Adrenal gland (tissue), 9 donors: ENCODE measurements at regions not wholly inside any gene's neighbourhood (a gene's known extent, or its start where the extent isn't known, plus 50 kb on each side); places are given as distances from the start of the nearest gene placed in this dataset.

Source experiments
- DNase-seq, 7 donors: peaks; one replicate each; pipeline ENCODE4 v3.0.0-alpha.2; 2019 to 2020
- H3K27ac ChIP-seq, 5 donors: fragments of 200-600 bp; sonication (generic) in 4 of 5; 1 replicate in 3 of 5; 2 replicates in 2 of 5; pipeline versions ENCODE4 v1.5.1 to v1.8.0; 2016 to 2020; ENCODE audit warnings: mild to moderate bottlenecking in 1 of 5
- H3K27me3 ChIP-seq: fragments of 200-600 bp; 2 replicates; pipeline ENCODE4 v1.8.0; 2021
- H3K36me3 ChIP-seq, 2 donors: fragments of 200-600 bp; replicated peaks in 1 of 2; 1 replicate in 1 of 2; 2 replicates in 1 of 2; pipeline versions ENCODE4 v1.5.1 to v1.8.0; 2018 to 2022
- H3K4me1 ChIP-seq, 2 donors: fragments of 200-600 bp; replicated peaks in 1 of 2; 1 replicate in 1 of 2; 2 replicates in 1 of 2; pipeline versions ENCODE4 v1.5.1 to v1.8.0; 2018 to 2021
- H3K4me3 ChIP-seq, 4 donors: fragments of 200-600 bp; sonication (generic) in 3 of 4; one replicate each; pipeline ENCODE4 v1.5.1; 2016 to 2018
- H3K9me3 ChIP-seq, 3 donors: fragments of 200-600 bp; sonication (generic) in 1 of 3; replicated peaks in 1 of 3; 1 replicate in 2 of 3; 2 replicates in 1 of 3; pipeline versions ENCODE4 v1.5.1 to v1.8.0; 2016 to 2021
- CTCF ChIP-seq, 6 experiments: fragments of 450-650 bp in 4 of 6; fragments of 200-600 bp in 2 of 6; sonication (generic) in 1 of 6; IDR thresholded peaks; 1 replicate in 5 of 6; 2 replicates in 1 of 6; pipeline versions ENCODE4 v1.5.1 to v1.8.0; 2016 to 2021; ENCODE audit warnings: antibody characterized with exemption in 6 of 6, mild to moderate bottlenecking in 2 of 6, moderate library complexity in 1 of 6
- POLR2A ChIP-seq, 2 donors: fragments of 450-650 bp; IDR thresholded peaks; one replicate each; pipeline ENCODE4 v1.6.1; 2017; ENCODE audit warnings: antibody characterized with exemption in 2 of 2, mild to moderate bottlenecking in 2 of 2, moderate library complexity in 1 of 2
- WGBS, 4 donors: extraction: QIAGEN DNeasy Blood & Tissue Kit in 2 of 4; methylation state at CpG; one replicate each; pipeline versions ENCODE4 v1.1.5 to v1.1.7; 2013 to 2017; 5-methylcytosine and 5-hydroxymethylcytosine counted together
- intact Hi-C, 2 donors: fragments of 100-400 bp; cut with DNase I; formaldehyde crosslinking; loops; one replicate each; pipeline versions ENCODE4 v1.14.1 to v1.15.0; 2022 to 2023
- donor health status: healthy with polysubstance abuse.
- donor health status: Bipolar disorder and iron deficiency.
- donor health status: DM: yes; HTN: yes; CAD: no.
- donor health status: DM: no; HTN: no; CAD: no.
- donor health status: DM: no; HTN: no; CAD: no.

GRCh38 chr13:112208656-112209055 lies 141.7 kb downstream of the SOX1 start:
- intact Hi-C loops = no loop called here
- no peaks in the 10 kb centered on the region for H3K36me3 ChIP-seq
- no peak for TF ChIP-seq POLR2A (IDR thresholded peaks at IDR 0.05)
- TF ChIP-seq CTCF (IDR thresholded peaks at IDR 0.05) = no peak
- H3K4me3 ChIP-seq = no peak overlapping the region
- no peaks in the 10 kb centered on the region for H3K9me3 ChIP-seq
- 32 to 73% (median 69%) methylated on average over 1 to 8 of the region's 8 CpGs for WGBS, 4 donors
- no peaks in the 10 kb centered on the region for H3K4me1 ChIP-seq
- DNase-seq = peak in 1 of 7 donors; percentile 15
- peaks cover 11% of the 10 kb centered on the region for H3K27me3 ChIP-seq
- H3K27ac ChIP-seq = no peak overlapping the region

- no peaks in the 10 kb centered on the region for H3K4me1 ChIP-seq
- no peak overlapping the region for H3K27ac ChIP-seq
Measured at GRCh38 chr13:112209266-112209665, 142.3 kb downstream of the SOX1 start.

GRCh38 chr13:112209711-112210110 lies 142.8 kb downstream of the SOX1 start:
- intact Hi-C loops = no loop called here
- no peak for DNase-seq
- Histone ChIP-seq H3K27ac (no peak overlapping the region), H3K27me3 (peaks cover 11% of the 10 kb centered on the region), H3K4me3 (no peak overlapping the region), H3K9me3 (no peaks in the 10 kb centered on the region), H3K36me3 (no peaks in the 10 kb centered on the region), H3K4me1 (no peaks in the 10 kb centered on the region)
- 73 to 83% (median 78%) methylated on average over 2 to 9 of the region's 9 CpGs for WGBS, 4 donors
- TF ChIP-seq CTCF (IDR thresholded peaks at IDR 0.05) (no peak), POLR2A (IDR thresholded peaks at IDR 0.05) (no peak)

More at GRCh38 chr13:112209266-112209665, 142.3 kb downstream of the SOX1 start:
- Histone ChIP-seq H3K9me3 (no peaks in the 10 kb centered on the region), H3K4me3 (no peak overlapping the region), H3K27me3 (peaks cover 15% of the 10 kb centered on the region), H3K36me3 (no peaks in the 10 kb centered on the region)
- intact Hi-C loops = no loop called here
- WGBS, 4 donors = 67 to 71% (median 70%) methylated on average over 12 of the region's 12 CpGs
- DNase-seq = peak in 1 of 7 donors; percentile 23
- TF ChIP-seq POLR2A (IDR thresholded peaks at IDR 0.05) (no peak), CTCF (IDR thresholded peaks at IDR 0.05) (no peak)

- H3K9me3 ChIP-seq = no peaks in the 10 kb centered on the region
- no peaks in the 10 kb centered on the region for H3K36me3 ChIP-seq
- WGBS, 4 donors = 54 to 70% (median 58%) methylated on average over 10 to 11 of the region's 11 CpGs
- DNase-seq = no peak
- H3K27ac ChIP-seq = no peak overlapping the region
- no peak overlapping the region for H3K4me3 ChIP-seq
- TF ChIP-seq CTCF (IDR thresholded peaks at IDR 0.05) = no peak
- no peak for TF ChIP-seq POLR2A (IDR thresholded peaks at IDR 0.05)
- no peaks in the 10 kb centered on the region for H3K4me1 ChIP-seq
- intact Hi-C loops = no loop called here
- H3K27me3 ChIP-seq = peaks cover 9% of the 10 kb centered on the region
Measured at GRCh38 chr13:112210371-112210770, 143.4 kb downstream of the SOX1 start.
